NCI-H1105 treated with DMSO at 0.1 percent for 48 hours (cell line): ENCODE measurements at regions not wholly inside any gene's neighbourhood (a gene's known extent, or its start where the extent isn't known, plus 50 kb on each side); places are given as distances from the start of the nearest gene placed in this dataset.

Experiments used
- DNase-seq: peaks from one replicate; lab custom pipeline; 2025; lab: John Stamatoyannopoulos, UW

- DNase-seq, result no peak
These were observed 73.4 kb upstream of the TP63 start for GRCh38 chr3:189557824-189558223.

GRCh38 chr3:189561256-189561655 is 69.9 kb upstream of the TP63 start:
- DNase-seq, result no peak

DNA sequence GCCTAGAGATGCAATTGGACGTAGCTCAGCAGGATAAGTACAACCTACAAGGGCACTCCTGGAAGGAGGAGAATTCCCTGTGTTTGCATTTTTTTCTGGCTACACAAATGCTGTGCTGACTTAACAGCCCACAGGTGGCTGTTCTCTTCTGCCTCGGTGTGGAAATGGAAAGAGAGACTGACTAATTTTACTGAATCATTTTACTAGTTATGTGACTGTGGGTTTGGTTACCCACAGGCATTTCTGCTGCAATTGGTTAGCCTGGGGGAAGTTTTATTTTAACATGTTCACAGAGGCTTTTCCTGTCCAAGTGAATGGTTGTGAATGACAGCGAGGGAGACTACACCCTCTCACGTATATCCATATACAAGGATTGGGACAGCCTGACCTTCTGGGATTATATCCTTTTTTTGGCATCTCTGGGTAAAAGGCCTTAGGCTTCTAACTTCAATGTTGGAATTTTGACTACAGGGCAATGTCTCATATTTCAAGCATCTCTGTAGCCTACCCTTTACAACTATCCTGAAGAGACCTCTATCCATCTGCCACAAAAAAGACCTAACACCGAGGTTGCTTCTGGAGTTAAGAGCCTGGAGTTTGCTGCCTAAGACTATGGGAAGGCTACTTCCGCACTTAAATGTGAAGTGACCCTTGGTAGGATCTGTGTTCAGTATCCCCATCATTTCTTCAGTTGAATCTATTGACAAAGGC is 67.2 kb upstream of the TP63 start:
- no peak for DNase-seq

DNA sequence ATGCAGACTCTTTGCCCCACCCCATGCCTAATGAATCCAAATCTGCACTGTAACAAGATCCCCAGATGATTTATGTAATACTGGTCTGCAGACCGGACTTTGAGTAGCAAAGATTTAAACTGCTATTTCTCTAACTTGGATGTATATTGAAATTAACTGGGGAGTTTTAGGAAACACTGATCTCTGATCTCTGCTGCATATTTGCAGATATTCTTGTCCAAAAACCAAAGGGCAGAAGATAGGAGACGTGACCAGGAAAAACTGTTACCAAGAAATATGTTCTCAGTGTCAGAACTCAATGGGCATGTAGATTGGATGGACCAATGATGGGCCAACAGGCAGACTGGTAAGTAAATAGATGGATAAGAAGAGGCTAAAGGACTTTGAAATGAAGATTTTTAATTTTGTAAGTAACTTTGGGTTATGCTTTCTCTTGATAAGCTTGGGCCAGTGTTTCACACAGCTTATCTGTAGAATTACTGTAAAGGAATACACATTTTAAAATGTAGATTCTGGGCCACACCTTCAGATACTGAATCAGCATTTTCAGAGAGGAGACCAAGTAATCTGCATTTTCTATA is 64.5 kb upstream of the TP63 start:
- no peak for DNase-seq

DNA sequence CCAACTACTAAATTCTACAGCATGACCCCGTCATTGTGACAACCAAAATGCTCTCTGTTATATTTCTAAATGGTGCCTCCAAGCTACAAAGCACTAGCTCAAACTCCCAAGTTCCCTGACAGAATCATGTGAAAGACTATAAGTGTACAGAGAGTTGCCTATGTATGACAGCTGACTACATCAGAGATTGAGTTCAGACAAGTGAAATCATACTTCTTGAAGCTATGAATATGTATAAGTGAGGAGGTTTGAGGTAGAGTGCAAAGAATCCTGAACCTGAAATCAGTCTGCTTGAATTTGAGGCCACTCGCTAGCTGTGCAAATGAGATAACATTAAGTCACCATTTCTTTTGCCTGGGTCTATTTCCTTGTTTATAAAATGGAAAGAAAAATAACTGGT is 63.9 kb upstream of the TP63 start:
- no peak for DNase-seq

GRCh38 chr3:189567766-189568420 is 63.3 kb upstream of the TP63 start:
- no peak for DNase-seq

- no peak for DNase-seq
These were observed 62.2 kb upstream of the TP63 start for GRCh38 chr3:189568961-189569360.

- no peak for DNase-seq
These were observed 61.7 kb upstream of the TP63 start for GRCh38 chr3:189569473-189569872.

DNA sequence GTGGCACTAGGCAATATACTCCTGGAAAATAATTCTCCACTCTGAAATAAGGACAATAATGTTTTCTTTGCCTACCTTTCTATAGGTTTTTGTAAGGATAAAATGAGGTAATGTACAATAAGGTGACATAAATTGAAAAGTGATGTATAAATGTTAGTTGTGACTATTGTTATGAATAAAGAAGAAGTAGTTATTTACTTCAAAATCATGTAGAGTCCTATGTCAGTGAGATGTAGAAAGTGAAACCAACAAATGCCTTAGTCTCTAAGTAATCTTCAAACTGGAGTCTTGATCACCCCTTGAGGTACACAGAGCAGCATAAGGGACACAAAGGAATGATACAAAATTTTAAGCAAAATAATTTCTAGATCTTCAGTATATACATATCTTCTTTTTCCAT is 60.3 kb upstream of the TP63 start:
- no peak for DNase-seq

- no peak for DNase-seq
These were observed 58.9 kb upstream of the TP63 start for GRCh38 chr3:189572249-189572648.

GRCh38 chr3:189573004-189573403 is 58.2 kb upstream of the TP63 start:
- no peak for DNase-seq

DNA sequence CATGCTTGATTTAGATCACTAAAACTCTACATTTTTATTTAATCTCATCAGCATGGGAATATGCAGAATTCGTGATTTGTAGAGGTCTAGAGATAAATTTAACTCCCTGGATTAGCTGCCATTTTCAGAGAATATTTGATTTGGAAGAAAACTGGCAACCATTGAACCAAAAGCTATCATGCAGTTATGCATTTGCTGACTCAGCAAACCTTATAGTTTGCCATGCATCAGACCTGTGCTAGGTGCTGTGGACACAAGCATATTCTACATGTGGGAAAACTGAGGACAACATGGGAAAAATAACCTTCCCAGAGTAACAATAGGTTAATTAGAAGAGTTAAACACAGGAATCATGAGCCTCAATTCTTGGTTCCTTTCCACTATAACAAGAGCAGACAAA is 54.7 kb upstream of the TP63 start:
- no peak for DNase-seq

DNA sequence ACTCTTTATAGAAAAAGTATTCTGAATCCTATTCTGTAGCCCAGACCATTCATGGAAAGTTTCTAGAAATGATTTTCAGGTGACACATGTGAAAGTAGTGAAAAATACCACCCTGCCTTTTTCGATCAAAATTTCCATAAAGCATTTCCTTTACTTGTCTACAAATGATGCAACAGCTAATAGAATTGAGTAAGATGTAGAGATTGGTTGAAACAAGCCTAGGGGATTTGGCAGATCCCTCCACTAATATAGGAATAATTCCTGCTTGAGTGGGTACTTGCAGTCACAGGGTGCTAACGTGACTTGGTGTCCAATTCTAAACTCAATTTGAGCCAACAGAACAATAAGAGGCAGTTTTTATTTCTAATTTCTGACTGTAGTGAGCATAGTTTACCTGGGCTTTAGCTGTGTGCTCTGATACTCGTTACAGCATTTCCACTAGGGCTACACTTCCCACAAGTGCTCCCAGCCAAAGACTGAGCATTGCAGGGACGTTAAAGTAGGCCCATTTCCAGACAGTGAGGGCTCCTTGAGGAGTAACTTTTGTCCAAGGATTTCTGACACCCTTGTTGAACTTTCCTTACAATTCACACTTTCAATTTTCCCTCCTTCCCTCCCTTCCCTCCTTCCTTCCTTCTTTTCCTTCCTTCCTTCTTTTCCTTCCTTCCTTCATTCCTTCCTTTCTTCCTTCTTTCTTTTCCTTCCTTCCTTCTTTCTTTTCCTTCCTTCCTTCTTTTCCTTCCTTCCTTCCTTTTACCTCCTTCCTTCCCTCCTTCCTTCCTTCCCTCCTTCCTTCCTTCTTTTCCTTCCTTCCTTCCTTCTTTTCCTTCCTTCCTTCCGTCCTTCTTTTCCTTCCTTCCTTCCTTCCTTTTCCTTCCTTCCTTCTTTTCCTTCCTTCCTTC is 53.9 kb upstream of the TP63 start:
- no peak for DNase-seq

GRCh38 chr3:189580190-189580589 is 51.0 kb upstream of the TP63 start:
- DNase-seq, result no peak
